ENCODE measurements at regions not wholly inside any gene's neighbourhood (a gene's known extent, or its start where the extent isn't known, plus 50 kb on each side); places are given as distances from the start of the nearest gene placed in this dataset.

DNA sequence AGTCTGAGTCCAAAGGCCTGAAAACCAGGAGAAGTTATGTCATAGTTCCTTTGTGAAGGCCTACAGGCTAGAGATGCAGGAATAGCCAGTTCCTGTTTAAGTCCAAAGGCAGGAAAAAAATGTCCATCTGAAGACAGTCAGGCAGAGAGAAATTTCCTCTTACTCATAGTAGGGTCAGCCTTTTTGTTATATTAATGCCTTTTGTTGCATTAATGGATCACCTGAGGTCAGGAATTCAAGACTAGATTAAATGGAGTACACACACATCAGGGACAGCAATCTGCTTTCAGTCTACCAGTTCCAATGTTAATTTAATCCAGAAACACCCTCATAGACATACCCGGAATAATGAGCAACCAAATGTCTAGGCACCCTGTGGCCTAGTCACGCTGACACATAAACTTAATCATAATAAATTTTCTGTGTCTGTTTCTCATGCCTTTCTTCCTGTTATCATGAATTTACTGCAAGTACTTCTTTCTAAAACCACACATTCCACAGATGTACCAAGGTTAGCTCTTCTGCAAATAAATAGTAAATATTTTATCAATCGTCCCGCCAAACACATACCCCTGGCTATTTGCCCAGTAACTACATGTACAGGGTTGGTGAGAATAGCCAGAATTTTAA, 703.9 kb downstream of the EFNA5 start:
- DNase-seq: no peak

DNA sequence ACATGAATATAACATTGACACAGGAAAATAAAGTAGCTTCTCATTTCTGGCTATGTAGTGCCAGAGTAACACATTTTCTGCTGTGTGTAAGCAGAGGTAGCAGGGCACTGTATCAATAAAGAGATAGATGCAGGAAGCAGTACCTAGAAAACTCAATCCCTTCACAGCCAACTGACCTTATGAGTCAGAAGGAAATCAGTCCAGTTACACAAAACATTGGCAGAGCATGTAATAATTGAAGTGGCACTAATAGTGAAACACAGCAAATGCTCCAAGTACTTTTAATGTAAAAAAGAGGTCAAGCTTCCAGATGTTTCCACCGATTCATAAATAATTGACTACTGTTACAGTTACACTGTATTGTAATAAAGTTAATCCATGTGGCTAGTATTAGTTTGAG, 706.6 kb downstream of the EFNA5 start:
- no peak for DNase-seq

DNA sequence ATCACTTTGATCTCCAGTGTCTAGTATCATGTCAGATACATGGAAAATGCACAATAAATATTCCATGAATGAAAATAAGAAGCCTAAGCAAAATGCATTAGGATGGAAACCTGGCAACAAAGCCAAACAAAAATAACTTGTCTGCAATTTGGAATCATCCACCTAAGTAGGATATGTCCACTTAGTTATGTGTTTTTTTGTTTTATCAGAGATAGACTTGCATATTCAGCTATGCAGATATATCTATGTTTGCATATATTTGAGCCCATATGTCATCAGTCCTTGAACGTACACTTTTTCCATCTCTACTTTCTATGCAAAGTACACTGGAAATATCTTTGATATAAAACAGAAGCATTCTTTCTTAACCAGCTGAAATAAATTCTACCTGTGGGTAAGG, 707.1 kb downstream of the EFNA5 start:
- DNase-seq: no peak

DNA sequence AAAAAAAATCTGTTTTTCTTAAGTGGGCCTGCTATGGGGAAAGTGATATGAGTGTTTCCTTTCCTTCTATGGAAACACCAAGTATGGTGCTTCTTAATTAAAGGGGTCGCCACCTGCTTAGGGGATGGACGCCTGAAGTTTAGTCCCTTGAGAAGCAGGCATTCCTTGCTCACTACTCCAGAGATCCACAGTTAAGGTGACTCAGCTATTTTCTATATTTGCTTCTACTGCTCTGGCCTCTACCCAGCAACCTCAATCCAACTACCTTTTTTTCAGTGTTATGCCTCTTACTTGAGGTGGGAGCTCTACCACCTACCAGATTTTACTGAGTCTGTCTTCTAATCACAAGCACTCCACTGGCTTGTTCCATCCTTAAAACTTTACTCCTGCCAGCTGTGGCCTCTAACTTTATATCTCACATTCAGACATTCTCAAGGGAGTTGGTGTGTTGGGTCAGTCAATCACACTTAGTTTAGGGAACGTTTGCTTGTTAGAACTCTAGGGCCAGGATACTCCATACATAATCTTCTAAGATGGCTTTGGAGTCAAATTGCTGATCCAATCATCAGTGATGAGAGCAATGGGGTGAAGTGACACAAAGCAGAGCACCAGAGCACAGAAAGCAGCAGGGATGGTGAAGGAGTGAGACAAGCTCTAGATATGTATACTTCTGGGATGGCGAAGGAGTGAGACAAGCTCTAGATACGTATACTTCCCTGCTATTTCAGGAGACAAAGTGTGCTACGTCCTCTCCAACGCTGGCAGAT, 708.1 kb downstream of the EFNA5 start:
- no peak for DNase-seq

DNA sequence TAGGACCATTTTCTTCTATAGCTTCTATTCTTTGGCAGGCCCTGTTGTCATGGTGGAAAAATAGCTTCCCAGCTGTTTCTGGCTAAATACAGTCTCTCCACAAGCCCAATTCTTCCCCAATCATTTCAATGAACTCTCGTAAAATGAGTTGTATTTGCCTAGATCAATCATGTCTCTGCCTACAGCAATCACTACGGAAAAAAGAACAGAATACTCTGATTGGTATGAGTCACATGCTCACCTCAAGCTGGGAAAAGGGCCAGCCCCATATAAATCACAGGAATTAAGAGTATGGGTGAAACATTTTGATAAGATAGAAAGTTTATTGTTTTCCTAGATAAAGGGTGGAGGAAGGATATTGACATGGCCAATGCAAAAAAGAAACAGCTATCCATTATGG, 711.4 kb downstream of the EFNA5 start:
- DNase-seq: no peak

DNA sequence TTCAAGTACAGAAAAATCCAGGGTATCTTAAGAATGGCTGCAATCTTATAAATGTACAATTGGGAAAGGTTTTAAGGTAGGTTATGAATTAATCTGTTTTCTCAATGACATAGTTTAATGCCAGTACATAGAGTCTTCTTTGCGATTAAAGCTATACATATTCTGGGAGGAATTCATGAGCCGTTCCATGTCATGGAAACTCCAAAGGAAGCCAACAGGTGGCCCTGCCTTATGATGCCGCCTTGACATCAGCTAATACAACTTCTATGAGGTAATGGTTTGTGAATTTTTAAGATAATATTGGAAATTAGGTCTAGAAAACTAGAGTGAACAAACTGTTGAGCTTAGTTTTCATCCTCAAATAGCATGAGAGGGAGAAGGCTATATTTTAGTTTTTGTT, 713.4 kb downstream of the EFNA5 start:
- no peak for DNase-seq

DNA sequence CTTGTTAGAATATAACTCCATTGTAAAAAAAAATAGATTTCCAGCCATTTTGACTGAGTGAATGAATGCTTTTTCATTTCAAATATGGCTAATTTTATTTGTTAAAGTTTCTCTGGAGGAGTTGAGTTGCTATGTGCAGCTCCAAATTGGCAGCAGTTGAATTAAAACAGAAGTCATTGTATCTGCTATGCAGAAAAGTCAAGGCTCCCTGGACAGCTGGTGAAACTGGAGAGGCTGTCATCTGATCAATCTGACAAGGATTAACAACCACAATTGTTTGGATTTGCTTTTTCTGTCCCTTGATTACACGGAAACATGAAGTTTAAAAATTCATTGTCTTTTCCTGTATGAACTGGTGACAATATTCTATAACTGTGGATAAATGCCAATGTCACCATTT, 713.9 kb downstream of the EFNA5 start:
- DNase-seq: no peak

DNA sequence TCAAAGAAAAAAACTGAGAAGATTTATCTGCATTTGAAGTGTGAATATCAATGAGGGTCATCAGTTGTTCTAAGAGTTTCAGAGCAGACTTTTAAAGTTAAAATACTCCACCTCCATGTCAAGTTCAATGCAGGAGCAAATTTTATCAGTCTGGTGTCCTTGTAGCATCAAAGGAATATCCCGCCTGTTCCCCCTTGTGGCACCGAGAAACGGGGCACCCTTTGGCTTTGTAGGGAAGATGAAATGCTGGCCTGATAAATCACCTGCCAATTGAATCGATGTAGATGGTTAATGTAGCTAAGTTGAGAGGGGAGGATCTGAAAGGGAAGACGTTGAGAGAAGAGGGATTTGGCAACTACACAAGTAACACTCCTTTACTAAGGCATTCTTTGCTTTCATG, 714.5 kb downstream of the EFNA5 start:
- no peak for DNase-seq

DNA sequence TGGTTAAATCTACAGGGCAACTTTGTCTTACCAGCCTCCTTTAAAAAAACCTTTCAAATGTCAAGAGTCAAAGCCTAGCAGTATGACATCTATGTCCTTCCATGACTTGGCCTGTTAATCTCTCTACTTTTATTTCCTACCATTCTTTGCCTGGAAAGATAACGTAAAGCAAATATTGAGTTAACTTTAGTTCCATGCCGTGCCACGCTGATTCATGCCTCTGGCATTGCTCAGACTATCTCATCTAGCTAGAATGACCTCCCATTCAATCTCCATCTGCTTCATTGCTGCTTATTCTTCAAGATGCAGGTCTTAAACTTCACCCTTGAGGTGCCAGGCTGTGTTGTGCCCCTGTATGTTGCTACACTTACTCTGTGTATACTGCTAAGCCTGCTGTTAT, 729.8 kb downstream of the EFNA5 start:
- DNase-seq: no peak

DNA sequence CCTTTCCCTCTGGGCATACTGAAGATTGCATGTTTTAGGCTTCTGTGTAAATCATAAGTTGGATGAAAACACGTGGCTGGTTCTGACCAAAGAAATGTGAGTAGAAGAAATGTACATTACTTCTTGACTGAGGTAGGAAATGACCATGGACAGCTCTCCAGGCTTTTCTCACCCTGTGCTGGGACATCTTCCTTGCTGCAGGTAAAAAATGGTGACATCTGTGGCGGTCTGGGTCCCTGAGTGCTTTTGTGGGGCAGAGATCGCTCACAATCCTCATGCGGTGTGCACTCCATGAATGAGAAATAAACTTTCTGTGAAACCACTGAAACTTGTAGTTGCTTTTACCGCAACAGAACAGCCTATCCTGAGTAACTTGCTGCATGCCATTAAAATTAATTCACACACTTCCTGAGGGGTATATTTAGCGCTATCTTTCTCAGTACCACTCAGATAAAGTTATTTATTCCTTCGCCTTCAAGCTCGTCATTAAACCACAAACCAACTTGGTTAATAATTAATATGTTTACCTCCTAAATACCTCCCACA, 730.4 kb downstream of the EFNA5 start:
- no peak for DNase-seq

DNA sequence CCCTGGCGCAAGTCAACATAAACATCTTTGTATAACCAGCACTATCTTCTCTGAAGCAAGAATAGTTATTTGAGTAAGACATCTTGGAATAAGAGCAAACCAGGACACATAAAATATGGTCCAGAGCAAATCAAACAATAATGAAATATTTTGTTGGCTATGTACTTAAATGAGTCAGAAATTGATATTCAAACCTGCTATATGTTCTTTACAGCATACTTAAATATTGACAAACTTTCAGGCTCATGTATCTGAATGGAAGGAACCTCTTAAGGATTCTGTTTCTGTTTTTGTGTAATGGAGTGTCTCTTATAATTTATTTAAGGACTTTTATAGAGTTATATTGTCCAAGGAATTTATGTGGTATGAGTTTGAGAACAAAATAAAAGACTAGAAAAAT, 747.3 kb downstream of the EFNA5 start:
- no peak for DNase-seq

DNA sequence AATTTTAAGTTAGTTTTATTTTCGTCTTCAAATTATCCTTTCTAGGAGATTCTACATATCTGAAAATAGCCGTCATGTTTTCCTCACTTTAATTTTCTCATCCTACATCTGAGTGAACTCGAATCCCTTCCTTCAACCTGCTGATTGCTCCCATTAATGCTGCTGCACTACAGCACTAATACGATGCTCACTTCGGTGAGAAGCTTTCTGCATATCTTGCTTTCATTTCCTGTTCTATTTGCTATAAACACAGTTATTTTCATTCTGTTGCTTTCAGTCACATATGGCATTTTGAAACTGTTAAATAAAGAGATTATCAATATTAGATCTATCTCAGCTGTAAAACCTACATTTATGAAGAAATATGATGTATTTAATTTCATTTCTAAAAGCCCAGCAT, 749.2 kb downstream of the EFNA5 start:
- DNase-seq: no peak

DNA sequence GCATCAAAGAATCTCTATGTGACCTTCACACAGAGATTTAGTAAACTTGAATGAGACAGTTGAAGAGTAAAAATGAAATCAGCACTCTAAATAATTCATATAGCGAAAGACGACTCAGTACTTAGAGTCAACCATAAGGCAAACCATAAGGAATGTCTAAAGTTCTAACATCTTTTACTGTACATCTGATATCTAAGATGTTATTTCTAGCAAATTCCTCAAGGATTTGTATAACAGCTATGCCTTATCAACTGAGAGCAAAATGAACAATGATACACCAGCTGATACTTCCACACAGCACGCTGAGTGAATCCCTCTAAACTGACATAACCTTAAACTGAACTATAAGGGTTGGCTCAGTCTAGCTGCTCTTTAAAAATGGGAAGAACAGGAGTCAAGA, 760.3 kb downstream of the EFNA5 start:
- no peak for DNase-seq

DNA sequence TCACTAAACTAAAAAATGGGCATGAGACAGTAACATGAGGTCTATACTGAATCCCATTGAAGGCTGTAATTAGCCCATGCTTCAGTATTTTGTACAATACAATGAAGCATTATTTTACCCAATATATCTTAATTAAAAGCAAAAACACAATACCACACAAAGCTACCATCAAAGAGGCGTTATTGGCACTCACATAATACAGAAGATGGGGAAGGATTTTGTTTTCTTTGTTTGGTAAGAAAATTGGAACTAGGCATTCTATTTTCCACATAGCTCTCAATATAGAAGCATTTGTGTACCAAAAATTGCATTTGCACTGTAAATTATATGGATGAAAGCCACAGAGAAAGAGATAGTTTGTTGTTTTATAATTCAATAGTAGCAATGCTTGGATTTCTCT, 761.0 kb downstream of the EFNA5 start:
- no peak for DNase-seq

DNA sequence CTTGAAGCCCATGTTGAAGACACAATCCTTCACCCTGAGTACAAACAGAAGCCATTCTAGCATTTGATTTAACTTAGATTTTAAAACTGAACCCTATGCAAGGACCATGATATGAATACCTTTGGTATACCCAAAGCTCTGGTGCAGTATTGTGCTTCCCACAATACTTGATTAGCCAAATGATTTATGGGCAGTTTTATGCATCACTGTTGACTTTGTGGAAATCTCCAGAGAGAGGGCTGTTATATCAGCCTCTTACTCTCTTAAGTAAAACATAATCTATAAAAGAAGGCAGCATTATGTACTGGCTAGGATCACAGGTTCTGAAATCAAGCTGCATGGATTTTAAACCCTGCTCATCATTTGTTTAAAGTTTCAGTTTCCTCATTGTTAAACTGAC, 762.8 kb downstream of the EFNA5 start:
- no peak for DNase-seq

DNA sequence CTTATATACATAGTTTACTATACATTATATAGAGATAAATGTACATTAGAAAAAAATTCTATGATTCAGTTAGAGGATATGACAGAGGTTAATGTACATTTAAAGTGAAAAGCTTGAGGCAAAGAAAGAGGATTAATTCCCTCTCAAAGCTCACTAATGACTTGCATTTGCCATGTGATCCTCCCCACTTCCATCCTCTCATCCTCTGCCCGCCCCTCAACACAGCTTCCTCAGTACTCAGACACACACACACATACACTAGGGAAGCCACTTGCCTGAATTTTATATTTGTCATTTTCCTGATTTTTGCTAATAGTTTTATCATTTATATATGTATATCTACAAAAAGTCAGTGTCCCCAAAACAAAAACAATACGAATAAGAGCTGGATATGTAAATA, 764.5 kb downstream of the EFNA5 start:
- no peak for DNase-seq

DNA sequence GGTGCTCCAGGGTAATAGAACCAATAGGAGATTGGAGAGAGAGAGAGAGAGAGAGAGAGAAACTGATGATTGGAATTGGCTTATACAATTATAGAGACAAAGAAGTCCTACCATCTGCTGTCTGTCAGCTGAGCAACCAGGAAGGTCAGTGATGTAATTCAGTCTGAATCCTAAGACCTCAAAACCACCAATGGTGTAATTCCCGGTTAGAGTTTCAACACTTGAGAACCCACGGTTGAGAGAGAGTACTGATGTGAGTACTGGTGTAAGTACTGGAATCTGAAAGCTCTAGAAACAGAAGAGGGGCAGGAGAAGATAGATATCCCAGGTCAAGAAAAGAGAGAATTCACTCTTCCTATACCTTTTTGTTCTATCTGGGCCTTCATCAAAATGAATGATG, 775.8 kb downstream of the EFNA5 start:
- no peak for DNase-seq

DNA sequence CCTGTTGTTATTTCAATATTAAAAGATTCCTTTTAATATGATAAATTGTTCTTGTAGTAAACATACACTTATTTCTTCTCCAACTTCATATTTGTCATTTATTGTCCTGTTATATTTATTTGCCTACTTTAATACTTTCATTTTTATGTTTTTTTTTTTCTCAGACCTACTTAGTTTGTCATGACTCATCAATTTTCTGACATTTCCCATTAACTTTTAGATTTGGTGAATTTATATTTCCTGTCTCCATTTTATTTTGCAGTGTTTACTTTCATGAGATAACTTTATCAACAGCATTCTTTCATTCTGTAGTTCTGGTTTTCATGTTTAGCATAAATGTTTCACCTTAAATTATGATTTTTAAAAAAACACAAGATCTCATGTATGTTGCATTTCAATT, 788.7 kb downstream of the EFNA5 start:
- DNase-seq: no peak

DNA sequence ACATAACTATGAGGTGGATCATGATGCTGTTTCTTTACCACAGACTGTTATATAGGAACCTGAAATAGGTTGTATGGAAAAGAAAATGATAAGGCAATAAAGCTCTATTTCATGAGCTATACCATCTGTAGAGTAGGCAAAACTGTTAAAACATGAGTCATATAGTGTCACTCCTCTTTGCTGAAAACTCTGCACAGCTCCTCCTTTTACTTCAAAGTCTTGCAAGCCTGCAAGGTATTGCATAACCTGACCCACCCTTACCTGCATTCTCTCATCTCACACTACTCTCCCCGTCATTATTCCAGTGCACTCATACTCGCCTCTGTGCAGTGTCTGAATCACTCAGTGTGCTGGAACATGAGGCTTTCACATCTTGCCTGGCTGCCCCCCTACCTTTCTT, 790.1 kb downstream of the EFNA5 start:
- DNase-seq: no peak

DNA sequence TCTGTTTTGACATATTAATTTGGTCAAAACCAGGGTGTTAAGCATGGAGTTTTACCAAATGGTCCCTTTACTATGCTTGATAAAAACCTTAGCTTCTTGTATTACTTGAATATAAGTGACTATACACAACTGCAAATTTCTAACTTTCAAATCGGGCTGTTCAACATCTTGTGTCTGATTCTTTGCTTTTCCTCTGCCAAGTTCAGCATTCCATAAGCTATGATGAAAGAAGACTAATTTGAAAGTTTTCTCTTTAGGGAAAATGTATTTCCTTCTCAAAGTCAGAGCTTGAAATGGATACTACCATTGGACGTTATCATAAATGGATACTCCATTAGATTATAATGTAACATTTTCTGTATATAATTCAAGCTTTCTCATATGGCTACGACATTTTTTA, 792.9 kb downstream of the EFNA5 start:
- no peak for DNase-seq

DNA sequence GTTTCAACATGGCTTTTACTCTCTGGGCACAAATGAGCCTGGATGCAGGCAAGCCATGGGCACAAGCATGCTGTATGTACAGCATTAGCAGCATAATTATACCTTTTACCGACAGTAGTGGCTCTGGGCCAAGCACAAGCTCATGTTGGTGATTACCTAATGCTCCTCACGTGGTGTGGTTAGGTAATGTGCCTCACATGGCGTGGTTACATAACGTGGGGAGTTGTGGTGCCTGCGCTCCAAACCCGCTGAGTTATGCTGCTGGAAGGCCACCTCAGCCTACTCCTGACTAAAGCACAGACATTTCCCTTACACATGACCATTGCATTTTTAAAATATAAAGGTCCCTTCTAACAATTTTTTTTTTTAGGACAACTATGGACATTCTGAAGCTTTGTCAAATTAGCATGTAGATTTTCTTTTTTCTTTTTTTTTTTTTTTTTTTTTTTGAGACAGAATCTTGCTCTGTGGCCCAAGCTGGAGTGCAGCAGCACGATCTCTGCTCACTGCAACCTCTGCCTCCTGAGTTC, 794.0 kb downstream of the EFNA5 start:
- no peak for DNase-seq

DNA sequence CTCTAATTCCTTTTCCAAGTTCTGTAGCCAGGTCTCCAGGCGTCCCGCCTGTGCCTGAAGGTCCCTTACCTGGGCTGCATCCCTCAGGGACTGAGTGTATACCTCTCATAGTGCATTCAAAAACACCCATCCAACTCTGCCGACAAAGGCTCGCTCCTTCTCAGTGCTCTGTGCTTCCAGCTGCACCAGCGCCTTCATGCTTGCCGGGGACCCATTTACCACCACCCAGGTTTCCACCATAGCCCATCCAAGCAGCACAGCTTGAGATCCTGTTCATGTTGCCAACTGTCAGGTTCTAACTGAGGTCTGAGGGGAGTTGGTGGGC, 794.5 kb downstream of the EFNA5 start:
- DNase-seq: no peak

DNA sequence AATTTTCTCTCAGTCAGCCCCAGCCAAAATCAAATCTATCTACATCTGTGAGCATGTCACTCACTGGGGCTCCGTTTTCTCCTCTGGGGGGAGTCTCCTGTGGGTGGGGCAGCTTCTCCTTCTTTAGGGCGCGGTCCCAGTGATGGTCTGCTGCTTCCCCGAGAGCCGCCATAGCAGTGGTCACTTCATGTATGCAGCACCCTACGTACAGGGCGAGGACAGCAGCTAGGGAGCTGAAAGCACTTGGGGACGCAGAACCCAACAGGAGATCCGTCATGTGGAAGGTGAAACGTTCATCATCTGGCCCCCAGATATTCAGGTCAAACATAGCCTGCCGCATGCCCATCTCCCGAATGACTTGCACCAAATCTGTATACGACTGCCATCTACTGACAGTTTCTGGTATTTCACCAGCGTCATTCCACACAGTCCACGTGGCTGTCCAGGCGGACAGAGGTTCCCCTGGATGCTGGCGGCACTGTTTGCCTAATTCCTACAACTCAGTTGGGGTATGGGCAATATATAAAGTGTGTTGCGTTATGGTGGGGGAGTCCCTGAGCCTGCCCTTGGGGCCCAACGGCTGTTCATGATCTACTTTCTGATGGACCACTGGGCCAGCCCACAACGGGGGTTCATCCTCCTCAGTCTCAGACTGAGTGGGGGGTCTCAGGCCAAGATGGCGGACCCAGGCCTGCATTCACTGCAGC, 795.0 kb downstream of the EFNA5 start:
- no peak for DNase-seq

DNA sequence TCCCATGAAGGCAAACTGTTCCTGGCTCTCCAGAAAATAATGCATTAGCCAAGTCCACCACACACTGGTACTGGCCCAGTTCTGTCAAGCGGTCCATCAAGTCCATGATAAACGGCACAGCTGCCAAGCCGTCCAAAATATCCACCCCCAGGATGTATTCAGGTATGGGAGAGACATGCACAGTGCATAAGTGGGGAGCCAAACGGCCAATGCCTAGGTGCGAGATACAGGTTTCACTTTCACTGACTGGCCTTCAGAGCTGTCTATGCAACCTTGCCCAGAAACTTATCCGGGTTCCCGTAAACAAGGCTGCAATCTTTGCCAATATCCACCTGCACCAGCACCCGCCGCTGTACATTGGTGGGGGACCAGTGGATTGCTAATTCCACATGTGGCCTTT, 795.8 kb downstream of the EFNA5 start:
- no peak for DNase-seq

All from CD4-positive, alpha-beta T cell treated with Interleukin-6 for 4 hours (primary cell).